ENCODE measurements at regions not wholly inside any gene's neighbourhood (a gene's known extent, or its start where the extent isn't known, plus 50 kb on each side); places are given as distances from the start of the nearest gene placed in this dataset.

GRCh38 chr1:106721790-106722189 is 334.7 kb upstream of the PRMT6 start:
- H3K4me3 ChIP-seq (ENCODE audit: insufficient read depth in 1 of 2, low read depth in 1 of 2, low read length in 2 of 2), result peak overlapping the region in 1 of 2 experiments; percentile 39
- no peak overlapping the region for H3K27ac ChIP-seq (ENCODE audit: low read length, poor library complexity, severe bottlenecking)
- no peak overlapping the region for H3K14ac ChIP-seq (ENCODE audit: low read length in 2 of 2)
- H3K27me3 ChIP-seq (ENCODE audit: control insufficient read depth in 1 of 2, insufficient read depth in 1 of 2, low read length in 2 of 2), result no peaks in the 10 kb centered on the region
- no peaks in the 10 kb centered on the region for H3K4me1 ChIP-seq (ENCODE audit: control insufficient read depth, insufficient read depth, low read depth, low read length)
- H2BK15ac ChIP-seq (ENCODE audit: low read depth, poor library complexity, severe bottlenecking), result no peak overlapping the region
- no peak overlapping the region for H4K8ac ChIP-seq (ENCODE audit: low read length)
- H3K4me2 ChIP-seq (ENCODE audit: low read length, poor library complexity, severe bottlenecking), result no peak overlapping the region
- H3K23ac ChIP-seq (ENCODE audit: low read length in 2 of 2), result no peak overlapping the region
- peak overlapping the region; percentile 48 for H3K9ac ChIP-seq (ENCODE audit: low read length)
- no peak for DNase-seq
- no peak overlapping the region for H3K18ac ChIP-seq (ENCODE audit: low read depth in 1 of 2, low read length in 2 of 2)
- H3K36me3 ChIP-seq (ENCODE audit: control insufficient read depth in 1 of 2, insufficient read depth in 2 of 2, low read depth in 1 of 2, low read length in 2 of 2), result no peaks in the 10 kb centered on the region
- H3K79me1 ChIP-seq (replicated peaks; ENCODE audit: low read length, poor library complexity, severe bottlenecking), result no peaks in the 10 kb centered on the region
- H2BK12ac ChIP-seq (ENCODE audit: low read length in 2 of 2), result no peak overlapping the region
- H3K4ac ChIP-seq (ENCODE audit: low read depth in 1 of 2, low read length in 2 of 2), result no peak overlapping the region
- H2AK5ac ChIP-seq (ENCODE audit: low read length, severe bottlenecking), result no peak overlapping the region
- H4K91ac ChIP-seq (ENCODE audit: low read length), result no peak overlapping the region
- peaks cover 6% of the 10 kb centered on the region for H3K9me3 ChIP-seq (ENCODE audit: control insufficient read depth, low read length)
- H2AFZ ChIP-seq (ENCODE audit: low read depth, low read length), result no peak overlapping the region
- no peak overlapping the region for H2BK5ac ChIP-seq (ENCODE audit: low read depth, low read length, poor library complexity, severe bottlenecking)
- H2BK120ac ChIP-seq (ENCODE audit: low read depth, low read length), result no peak overlapping the region

- Histone ChIP-seq H3K9ac (ENCODE audit: low read length) (peak overlapping the region; percentile 48), H2AK5ac (ENCODE audit: low read length, severe bottlenecking) (no peak overlapping the region), H3K14ac (ENCODE audit: low read length in 2 of 2) (no peak overlapping the region), H3K4ac (ENCODE audit: low read depth in 1 of 2, low read length in 2 of 2) (no peak overlapping the region), H2BK12ac (ENCODE audit: low read length in 2 of 2) (no peak overlapping the region), H3K4me3 (ENCODE audit: insufficient read depth in 1 of 2, low read depth in 1 of 2, low read length in 2 of 2) (peak overlapping the region in 1 of 2 experiments; percentile 39), H2AFZ (ENCODE audit: low read depth, low read length) (no peak overlapping the region), H3K27me3 (ENCODE audit: control insufficient read depth in 1 of 2, insufficient read depth in 1 of 2, low read length in 2 of 2) (no peaks in the 10 kb centered on the region), H3K4me2 (ENCODE audit: low read length, poor library complexity, severe bottlenecking) (no peak overlapping the region), H3K4me1 (ENCODE audit: control insufficient read depth, insufficient read depth, low read depth, low read length) (no peaks in the 10 kb centered on the region), H3K27ac (ENCODE audit: low read length, poor library complexity, severe bottlenecking) (no peak overlapping the region), H3K23ac (ENCODE audit: low read length in 2 of 2) (no peak overlapping the region), H2BK5ac (ENCODE audit: low read depth, low read length, poor library complexity, severe bottlenecking) (no peak overlapping the region), H3K36me3 (ENCODE audit: control insufficient read depth in 1 of 2, insufficient read depth in 2 of 2, low read depth in 1 of 2, low read length in 2 of 2) (no peaks in the 10 kb centered on the region), H2BK15ac (ENCODE audit: low read depth, poor library complexity, severe bottlenecking) (no peak overlapping the region), H3K18ac (ENCODE audit: low read depth in 1 of 2, low read length in 2 of 2) (no peak overlapping the region), H3K9me3 (ENCODE audit: control insufficient read depth, low read length) (peaks cover 6% of the 10 kb centered on the region), H2BK120ac (ENCODE audit: low read depth, low read length) (no peak overlapping the region), H4K8ac (ENCODE audit: low read length) (no peak overlapping the region), H3K79me1 (replicated peaks; ENCODE audit: low read length, poor library complexity, severe bottlenecking) (no peaks in the 10 kb centered on the region), H4K91ac (ENCODE audit: low read length) (no peak overlapping the region)
- no peak for DNase-seq
- WGBS, result 44% methylated on average over 1 of the region's 1 CpG
These were observed 334.0 kb upstream of the PRMT6 start for GRCh38 chr1:106722466-106722865.

- Histone ChIP-seq H3K4me1 (ENCODE audit: control insufficient read depth, insufficient read depth, low read depth, low read length) (no peaks in the 10 kb centered on the region), H2BK120ac (ENCODE audit: low read depth, low read length) (no peak overlapping the region), H3K23ac (ENCODE audit: low read length in 2 of 2) (no peak overlapping the region), H4K91ac (ENCODE audit: low read length) (no peak overlapping the region), H3K27me3 (ENCODE audit: control insufficient read depth in 1 of 2, insufficient read depth in 1 of 2, low read length in 2 of 2) (no peaks in the 10 kb centered on the region), H2BK5ac (ENCODE audit: low read depth, low read length, poor library complexity, severe bottlenecking) (no peak overlapping the region), H3K9ac (ENCODE audit: low read length) (no peak overlapping the region), H4K8ac (ENCODE audit: low read length) (no peak overlapping the region), H2BK12ac (ENCODE audit: low read length in 2 of 2) (no peak overlapping the region), H2AFZ (ENCODE audit: low read depth, low read length) (no peak overlapping the region), H3K4me2 (ENCODE audit: low read length, poor library complexity, severe bottlenecking) (no peak overlapping the region), H3K4me3 (ENCODE audit: insufficient read depth in 1 of 2, low read depth in 1 of 2, low read length in 2 of 2) (no peak overlapping the region), H3K36me3 (ENCODE audit: control insufficient read depth in 1 of 2, insufficient read depth in 2 of 2, low read depth in 1 of 2, low read length in 2 of 2) (no peaks in the 10 kb centered on the region), H2BK15ac (ENCODE audit: low read depth, poor library complexity, severe bottlenecking) (no peak overlapping the region), H3K14ac (ENCODE audit: low read length in 2 of 2) (no peak overlapping the region), H3K27ac (ENCODE audit: low read length, poor library complexity, severe bottlenecking) (no peak overlapping the region), H2AK5ac (ENCODE audit: low read length, severe bottlenecking) (no peak overlapping the region), H3K79me1 (replicated peaks; ENCODE audit: low read length, poor library complexity, severe bottlenecking) (no peaks in the 10 kb centered on the region), H3K4ac (ENCODE audit: low read depth in 1 of 2, low read length in 2 of 2) (no peak overlapping the region), H3K18ac (ENCODE audit: low read depth in 1 of 2, low read length in 2 of 2) (no peak overlapping the region), H3K9me3 (ENCODE audit: control insufficient read depth, low read length) (peaks cover 6% of the 10 kb centered on the region)
- DNase-seq, result no peak
- 8% methylated on average over 3 of the region's 3 CpGs for WGBS
These were observed 329.3 kb upstream of the PRMT6 start for GRCh38 chr1:106727171-106727570.

- Histone ChIP-seq H2BK5ac (ENCODE audit: low read depth, low read length, poor library complexity, severe bottlenecking) (no peak overlapping the region), H2BK15ac (ENCODE audit: low read depth, poor library complexity, severe bottlenecking) (no peak overlapping the region), H3K23ac (ENCODE audit: low read length in 2 of 2) (no peak overlapping the region)
These were observed 309.9 kb upstream of the PRMT6 start for GRCh38 chr1:106746448-106747085.

More at GRCh38 chr1:106746448-106747085, 309.9 kb upstream of the PRMT6 start:
- no peaks in the 10 kb centered on the region for H3K79me1 ChIP-seq (replicated peaks; ENCODE audit: low read length, poor library complexity, severe bottlenecking)
- H3K4me1 ChIP-seq (ENCODE audit: control insufficient read depth, insufficient read depth, low read depth, low read length), result no peaks in the 10 kb centered on the region
- WGBS, result 23% methylated on average over 2 of the region's 2 CpGs
- H3K27me3 ChIP-seq (ENCODE audit: control insufficient read depth in 1 of 2, insufficient read depth in 1 of 2, low read length in 2 of 2), result no peaks in the 10 kb centered on the region
- no peaks in the 10 kb centered on the region for H3K9me3 ChIP-seq (ENCODE audit: control insufficient read depth, low read length)
- H2AFZ ChIP-seq (ENCODE audit: low read depth, low read length), result no peak overlapping the region
- no peak for DNase-seq
- H3K4me3 ChIP-seq (ENCODE audit: insufficient read depth in 1 of 2, low read depth in 1 of 2, low read length in 2 of 2), result no peak overlapping the region
- no peak overlapping the region for H2BK12ac ChIP-seq (ENCODE audit: low read length in 2 of 2)
- H3K27ac ChIP-seq (ENCODE audit: low read length, poor library complexity, severe bottlenecking), result no peak overlapping the region
- no peak overlapping the region for H3K9ac ChIP-seq (ENCODE audit: low read length)
- H4K8ac ChIP-seq (ENCODE audit: low read length), result no peak overlapping the region
- H2BK120ac ChIP-seq (ENCODE audit: low read depth, low read length), result no peak overlapping the region
- no peak overlapping the region for H3K18ac ChIP-seq (ENCODE audit: low read depth in 1 of 2, low read length in 2 of 2)
- H4K91ac ChIP-seq (ENCODE audit: low read length), result no peak overlapping the region
- H3K4me2 ChIP-seq (ENCODE audit: low read length, poor library complexity, severe bottlenecking), result no peak overlapping the region
- H3K14ac ChIP-seq (ENCODE audit: low read length in 2 of 2), result no peak overlapping the region
- H3K4ac ChIP-seq (ENCODE audit: low read depth in 1 of 2, low read length in 2 of 2), result no peak overlapping the region
- no peak overlapping the region for H2AK5ac ChIP-seq (ENCODE audit: low read length, severe bottlenecking)
- H3K36me3 ChIP-seq (ENCODE audit: control insufficient read depth in 1 of 2, insufficient read depth in 2 of 2, low read depth in 1 of 2, low read length in 2 of 2), result no peaks in the 10 kb centered on the region
